SIG-M5 treated with dmso at 0.1 percent for 504 hours (cell line): ENCODE measurements at regions not wholly inside any gene's neighbourhood (a gene's known extent, or its start where the extent isn't known, plus 50 kb on each side); places are given as distances from the start of the nearest gene placed in this dataset.
A peak's percentile ranks its signal among the peaks of the same experiment; 100 is the strongest.

Experiments used
- DNase-seq: peaks from one replicate; lab custom pipeline; 2025; ENCODE audit not compliant: unreplicated experiment; lab: John Stamatoyannopoulos, UW

GRCh38 chr4:79088946-79089691 lies 149.9 kb upstream of the PAQR3 start:
- DNase-seq: no peak

- DNase-seq: no peak
Observed at GRCh38 chr4:79087071-79087470, 147.8 kb upstream of the PAQR3 start.

GRCh38 chr4:79083406-79084010 lies 144.3 kb upstream of the PAQR3 start:
- DNase-seq: no peak

- no peak for DNase-seq
Observed at GRCh38 chr4:79082997-79083396, 143.8 kb upstream of the PAQR3 start.

GRCh38 chr4:79081973-79082372 lies 142.7 kb upstream of the PAQR3 start:
- no peak for DNase-seq

GRCh38 chr4:79078339-79078738 lies 139.1 kb upstream of the PAQR3 start:
- DNase-seq: no peak

GRCh38 chr4:79074040-79074439 lies 134.8 kb upstream of the PAQR3 start:
- no peak for DNase-seq

GRCh38 chr4:79073471-79073870 lies 134.2 kb upstream of the PAQR3 start:
- no peak for DNase-seq

GRCh38 chr4:79065262-79065661 lies 126.0 kb upstream of the PAQR3 start:
- no peak for DNase-seq

- DNase-seq: no peak
Observed at GRCh38 chr4:79064806-79065205, 125.6 kb upstream of the PAQR3 start.

GRCh38 chr4:79059631-79060399 lies 120.6 kb upstream of the PAQR3 start:
- DNase-seq: no peak

- DNase-seq: no peak
Observed at GRCh38 chr4:79057772-79058171, 118.5 kb upstream of the PAQR3 start.

GRCh38 chr4:79053754-79054153 lies 114.5 kb upstream of the PAQR3 start:
- DNase-seq: no peak

- no peak for DNase-seq
Observed at GRCh38 chr4:79050541-79050880, 111.3 kb upstream of the PAQR3 start.

- DNase-seq: no peak
Observed at GRCh38 chr4:79049840-79050540, 110.8 kb upstream of the PAQR3 start.

- DNase-seq: no peak
Observed at GRCh38 chr4:79048878-79049277, 109.6 kb upstream of the PAQR3 start.

GRCh38 chr4:79047316-79047715 lies 108.1 kb upstream of the PAQR3 start:
- no peak for DNase-seq

- no peak for DNase-seq
Observed at GRCh38 chr4:79046016-79046592, 106.9 kb upstream of the PAQR3 start.

GRCh38 chr4:79044141-79044659 lies 105.0 kb upstream of the PAQR3 start:
- DNase-seq: no peak

GRCh38 chr4:79043138-79043537 lies 103.9 kb upstream of the PAQR3 start:
- no peak for DNase-seq

GRCh38 chr4:79042079-79042674 lies 102.9 kb upstream of the PAQR3 start:
- DNase-seq: peak; percentile 19
